Left hindlimb (tissue), 1 donor: ENCODE measurements at regions not wholly inside any gene's neighbourhood (a gene's known extent, or its start where the extent isn't known, plus 50 kb on each side); places are given as distances from the start of the nearest gene placed in this dataset.

ENCODE experiments used
- DNase-seq: peaks from one replicate; pipeline ENCODE4 v3.0.0-alpha.2; 2018

- DNase-seq = no peak
Observed at GRCh38 chr5:30040488-30041118, 1152.9 kb upstream of the CDH6 start.

DNA sequence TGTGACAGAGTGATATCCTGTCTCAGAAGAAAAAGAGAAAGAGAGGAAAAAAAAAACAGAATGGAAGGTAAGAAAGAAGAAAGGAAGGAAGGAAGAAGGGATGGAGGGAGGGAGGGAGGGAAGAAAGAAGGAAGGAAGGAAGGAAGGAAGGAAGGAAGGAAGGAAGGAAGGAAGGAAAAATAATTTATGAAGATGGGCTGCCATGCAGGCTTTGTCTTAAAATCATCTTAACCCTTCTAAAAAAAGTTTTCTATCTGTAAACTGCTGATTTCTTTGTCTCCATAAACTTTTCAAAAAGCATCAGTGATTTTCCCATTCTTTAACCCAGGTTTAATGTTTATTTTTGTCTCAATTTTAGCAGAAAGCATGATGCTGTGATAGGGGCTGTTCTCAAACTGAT, 1154.1 kb upstream of the CDH6 start:
- no peak for DNase-seq

- no peak for DNase-seq
Observed at GRCh38 chr5:30034870-30035269, 1158.6 kb upstream of the CDH6 start.

DNA sequence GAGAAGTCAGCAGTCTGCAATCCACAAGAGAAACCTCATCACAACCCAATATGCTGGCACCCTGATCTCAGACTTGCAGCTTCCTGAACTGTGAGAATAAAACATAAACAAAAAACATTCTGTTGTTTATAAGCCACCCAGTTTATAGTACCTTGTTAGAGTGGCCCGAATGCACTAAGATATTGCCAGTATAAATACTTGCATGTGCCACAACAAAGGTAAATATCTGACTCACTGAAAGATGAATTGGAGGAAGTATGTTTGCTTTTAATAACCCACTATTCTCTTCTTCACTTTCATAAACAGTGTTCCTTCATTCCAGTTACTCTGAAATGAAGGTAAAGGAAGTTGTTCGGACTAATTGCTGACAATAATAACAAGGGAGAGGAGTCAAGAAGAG, 1163.4 kb upstream of the CDH6 start:
- DNase-seq = no peak

- no peak for DNase-seq
Observed at GRCh38 chr5:30001826-30002225, 1191.7 kb upstream of the CDH6 start.

DNA sequence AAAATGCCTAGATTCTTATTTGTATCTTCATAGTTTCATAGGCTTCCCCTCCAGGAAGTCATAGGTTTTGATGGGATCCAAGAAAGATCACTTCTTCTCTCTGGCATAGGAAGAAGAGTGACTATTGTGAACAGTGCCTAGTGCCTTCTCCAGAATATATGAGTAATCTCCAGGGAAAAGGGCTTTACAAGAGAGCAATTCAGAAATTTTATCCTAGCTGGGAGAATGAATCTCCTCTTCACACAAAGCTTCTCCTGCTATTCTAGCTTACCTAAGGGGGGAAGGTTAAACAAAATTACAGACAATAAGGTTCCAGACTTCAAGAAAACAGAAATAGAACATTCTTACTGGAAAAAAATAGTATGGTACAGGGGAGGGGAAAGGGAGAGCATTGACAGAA, 1193.3 kb upstream of the CDH6 start:
- no peak for DNase-seq

GRCh38 chr5:29995154-29995553, 1198.3 kb upstream of the CDH6 start:
- DNase-seq = no peak

GRCh38 chr5:29994519-29994918, 1199.0 kb upstream of the CDH6 start:
- no peak for DNase-seq

DNA sequence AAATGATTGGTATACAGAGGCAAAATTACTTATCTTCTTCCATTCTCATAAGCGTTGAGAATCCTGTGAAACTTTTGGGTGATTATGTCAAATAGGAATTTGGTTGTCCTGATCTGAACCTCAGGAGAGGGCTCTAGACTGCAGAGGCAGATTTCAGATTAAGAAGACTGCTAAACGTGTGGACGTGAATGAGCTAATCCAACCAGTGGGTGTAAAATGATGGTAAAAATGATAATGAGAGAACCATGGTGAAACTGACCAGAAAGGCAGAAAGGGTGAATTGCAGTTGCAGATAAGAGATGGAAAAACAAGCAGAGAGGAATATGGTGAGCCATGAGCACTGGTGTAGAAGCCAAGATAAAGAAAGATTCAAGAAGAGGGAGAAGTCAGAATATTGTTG, 1200.2 kb upstream of the CDH6 start:
- DNase-seq = no peak

- DNase-seq = no peak
Observed at GRCh38 chr5:29992248-29992647, 1201.2 kb upstream of the CDH6 start.

GRCh38 chr5:29990681-29991080, 1202.8 kb upstream of the CDH6 start:
- DNase-seq = no peak

GRCh38 chr5:29984156-29984540, 1209.3 kb upstream of the CDH6 start:
- DNase-seq = no peak

GRCh38 chr5:29983528-29984155, 1209.8 kb upstream of the CDH6 start:
- no peak for DNase-seq

DNA sequence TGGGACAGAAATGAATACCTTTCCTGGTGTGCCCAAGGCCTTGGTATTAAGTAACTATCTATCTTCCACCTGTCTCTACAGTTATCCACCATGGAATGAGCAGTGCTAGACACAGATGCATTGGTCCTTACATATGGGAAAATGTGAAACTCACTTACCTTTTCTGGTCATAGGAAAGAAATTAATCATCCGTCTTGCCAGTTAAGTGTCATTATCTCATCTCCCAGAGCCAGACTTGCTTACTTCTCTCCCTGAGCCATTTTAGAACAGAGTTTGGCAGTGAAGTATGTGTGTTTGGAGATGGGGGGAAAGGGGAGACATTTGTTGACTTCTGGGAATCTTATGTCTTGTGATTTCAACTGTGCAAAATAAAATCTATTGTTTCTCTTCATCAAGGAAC, 1211.0 kb upstream of the CDH6 start:
- no peak for DNase-seq

DNA sequence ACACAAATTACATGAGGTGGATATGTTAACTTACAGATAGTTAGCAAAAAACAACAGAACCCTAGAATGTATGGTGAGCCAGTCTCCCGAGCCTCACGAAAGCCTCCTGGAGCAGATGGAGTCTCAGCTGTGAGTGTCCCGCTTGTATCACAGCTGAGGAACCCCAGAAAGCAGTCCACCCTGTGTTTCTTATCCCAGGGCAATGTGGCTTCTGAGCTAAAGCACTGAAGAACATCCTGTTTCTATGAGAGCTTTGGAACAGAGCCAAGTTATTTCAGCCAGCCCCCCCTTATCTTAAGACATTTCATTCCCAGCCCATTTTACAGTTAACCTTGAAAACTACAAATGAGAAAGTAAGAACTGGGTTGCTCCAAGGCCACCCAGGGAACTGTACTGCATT, 1220.9 kb upstream of the CDH6 start:
- DNase-seq = no peak

GRCh38 chr5:29963956-29964355, 1229.5 kb upstream of the CDH6 start:
- DNase-seq = no peak

DNA sequence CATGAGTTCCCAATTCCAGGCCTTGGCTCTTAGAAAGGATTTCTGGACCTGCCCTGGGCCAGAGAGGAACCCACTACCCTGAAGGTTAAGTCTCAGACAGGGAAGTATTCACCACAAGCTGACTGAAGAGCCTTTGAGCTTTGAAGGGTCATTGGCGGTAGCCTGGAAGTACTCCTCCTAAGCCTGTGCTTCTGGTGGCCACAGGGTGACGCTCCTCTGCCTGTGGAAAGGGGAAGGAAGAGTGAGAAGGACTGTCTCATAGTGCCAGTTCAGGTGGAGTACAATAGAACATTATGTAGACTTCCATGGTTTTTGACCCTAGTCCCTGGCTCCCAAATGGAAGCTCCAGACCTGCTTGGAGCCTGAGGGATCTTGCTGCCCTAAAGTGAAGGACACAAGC, 1233.2 kb upstream of the CDH6 start:
- no peak for DNase-seq

DNA sequence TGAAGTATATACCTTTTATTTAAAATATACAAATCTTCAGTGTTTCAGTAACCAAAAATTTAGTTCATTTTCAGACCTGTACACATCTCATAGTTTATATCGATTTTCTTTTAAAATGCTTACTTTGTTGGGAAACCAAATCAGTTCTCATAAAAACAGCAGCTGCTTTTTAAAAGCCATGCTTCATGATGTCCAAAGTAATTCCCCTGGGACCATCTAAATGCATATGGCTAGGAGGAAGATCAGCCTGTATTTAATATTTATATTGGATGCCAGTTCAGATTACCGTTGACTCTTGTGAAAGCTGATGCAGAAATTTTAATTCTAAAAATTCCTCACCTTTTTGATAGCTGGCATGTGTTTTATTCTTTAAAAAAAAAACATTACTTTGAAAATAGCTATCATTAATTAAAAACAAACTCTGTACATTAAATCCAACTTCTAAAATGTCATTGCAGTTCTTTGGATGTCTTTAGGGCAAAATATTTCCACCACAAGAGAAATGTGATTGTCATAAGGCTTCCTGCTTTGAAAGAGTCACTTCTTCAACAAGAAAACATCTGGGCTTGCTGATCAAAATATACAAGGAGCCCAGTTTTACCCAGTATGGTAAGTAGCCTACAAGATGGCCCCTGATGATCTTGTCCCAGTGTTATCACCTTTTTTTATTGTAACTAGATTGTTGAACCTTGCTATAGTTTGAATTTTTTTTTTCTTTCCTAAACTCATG, 1242.9 kb upstream of the CDH6 start:
- DNase-seq = no peak

DNA sequence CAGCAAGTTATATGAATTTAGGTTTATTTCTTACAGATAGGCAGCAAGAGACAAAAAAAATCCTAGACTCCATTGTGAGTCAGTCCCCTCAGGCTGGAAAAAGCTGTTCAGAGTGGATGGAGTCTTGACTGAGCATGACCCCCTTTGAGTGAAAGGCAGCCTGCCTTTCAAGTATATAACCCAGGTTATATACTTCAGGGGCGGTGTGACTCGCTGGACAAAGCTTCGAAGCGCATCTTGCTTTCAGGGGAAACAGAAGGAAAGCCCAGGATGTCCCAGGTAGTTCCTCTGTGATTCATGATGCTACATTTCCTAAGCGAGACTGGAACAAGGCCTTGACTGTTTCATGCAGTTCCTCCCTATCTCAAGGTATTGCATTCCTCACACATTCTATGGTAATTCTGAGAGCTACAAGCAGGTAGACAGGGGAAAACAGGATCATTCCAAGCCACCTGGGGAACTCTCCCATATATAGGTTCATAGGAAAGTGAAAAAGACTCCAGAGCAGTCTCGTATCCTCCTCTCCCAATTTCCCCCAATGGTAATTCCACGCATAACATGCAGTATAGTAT, 1244.1 kb upstream of the CDH6 start:
- DNase-seq = no peak

GRCh38 chr5:29944327-29944726, 1249.2 kb upstream of the CDH6 start:
- no peak for DNase-seq

DNA sequence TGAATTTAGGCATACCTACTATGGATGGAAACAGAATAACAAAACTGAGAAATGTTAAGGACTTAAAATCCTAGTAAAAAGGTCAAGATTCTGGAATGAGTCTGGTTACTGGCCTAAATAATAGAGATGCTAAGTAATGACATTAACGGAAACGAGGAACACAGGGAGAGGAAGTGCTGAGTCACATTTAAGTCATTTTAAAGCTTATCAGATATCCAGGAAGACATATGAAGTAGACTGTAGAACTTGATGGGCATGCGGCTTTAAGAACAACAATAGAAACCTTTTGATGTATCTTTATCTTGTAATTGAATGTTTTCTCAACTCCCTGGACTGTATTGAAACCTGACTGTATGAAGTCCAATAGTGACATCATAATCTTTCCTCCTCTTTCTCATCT, 1251.4 kb upstream of the CDH6 start:
- DNase-seq = no peak

- DNase-seq = no peak
Observed at GRCh38 chr5:29939988-29940387, 1253.5 kb upstream of the CDH6 start.

DNA sequence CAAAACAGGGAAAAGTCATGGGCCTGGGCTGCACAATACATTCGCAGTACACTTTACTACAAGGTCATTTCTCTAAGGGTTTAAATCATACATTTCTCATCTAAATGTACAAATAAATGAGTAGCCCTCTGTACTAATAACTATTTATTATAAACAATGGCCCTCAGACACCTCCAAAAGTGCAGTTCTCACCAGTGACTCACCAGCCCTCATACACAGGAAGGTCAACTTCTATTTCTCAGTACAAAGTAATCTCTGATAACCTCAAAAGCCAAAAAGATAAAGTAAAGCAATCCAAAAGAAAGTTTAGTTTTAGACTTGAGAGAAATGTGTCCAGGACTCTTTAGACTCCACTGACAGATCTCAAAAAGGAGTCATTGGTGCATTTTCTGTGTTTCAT, 1258.1 kb upstream of the CDH6 start:
- DNase-seq = no peak

GRCh38 chr5:29930316-29930715, 1263.2 kb upstream of the CDH6 start:
- DNase-seq = no peak
